HG03108 (cell line): ENCODE measurements at regions not wholly inside any gene's neighbourhood (a gene's known extent, or its start where the extent isn't known, plus 50 kb on each side); places are given as distances from the start of the nearest gene placed in this dataset.

Source experiments
- ATAC-seq: cut with Tn5 transposase; IDR thresholded peaks from one replicate; pipeline ENCODE4 v1.9.1; 2021; ENCODE audit warnings: moderate library complexity; ENCODE audit not compliant: unreplicated experiment

GRCh38 chr12:84290168-84290567 lies 622.4 kb downstream of the SLC6A15 start:
- ATAC-seq, result no peak

- no peak for ATAC-seq
Measured at GRCh38 chr12:84277986-84278385, 634.6 kb downstream of the SLC6A15 start.

- no peak for ATAC-seq
Measured at GRCh38 chr12:84276215-84276614, 636.4 kb downstream of the SLC6A15 start.

GRCh38 chr12:84272324-84272723 lies 640.3 kb downstream of the SLC6A15 start:
- no peak for ATAC-seq

GRCh38 chr12:84270470-84271140 lies 642.0 kb downstream of the SLC6A15 start:
- no peak for ATAC-seq

- ATAC-seq, result no peak
Measured at GRCh38 chr12:84247931-84248330, 664.7 kb downstream of the SLC6A15 start.

- ATAC-seq, result no peak
Measured at GRCh38 chr12:84243686-84244085, 668.9 kb downstream of the SLC6A15 start.

- no peak for ATAC-seq
Measured at GRCh38 chr12:84222841-84223240, 689.8 kb downstream of the SLC6A15 start.

GRCh38 chr12:84218406-84218805 lies 694.2 kb downstream of the SLC6A15 start:
- ATAC-seq, result no peak

- ATAC-seq, result no peak
Measured at GRCh38 chr12:84201976-84202375, 710.6 kb downstream of the SLC6A15 start.

GRCh38 chr12:84198294-84198946 lies 714.2 kb downstream of the SLC6A15 start:
- no peak for ATAC-seq

- ATAC-seq, result no peak
Measured at GRCh38 chr12:84191779-84192178, 720.8 kb downstream of the SLC6A15 start.

GRCh38 chr12:84186433-84186832 lies 726.2 kb downstream of the SLC6A15 start:
- no peak for ATAC-seq

GRCh38 chr12:84183576-84183975 lies 729.0 kb downstream of the SLC6A15 start:
- ATAC-seq, result no peak

- no peak for ATAC-seq
Measured at GRCh38 chr12:84174115-84174514, 738.5 kb downstream of the SLC6A15 start.

GRCh38 chr12:84172823-84173424 lies 739.7 kb downstream of the SLC6A15 start:
- ATAC-seq, result no peak

GRCh38 chr12:84166812-84167211 lies 745.8 kb downstream of the SLC6A15 start:
- ATAC-seq, result no peak

GRCh38 chr12:84165998-84166571 lies 746.5 kb downstream of the SLC6A15 start:
- no peak for ATAC-seq

- no peak for ATAC-seq
Measured at GRCh38 chr12:84161296-84161695, 751.3 kb downstream of the SLC6A15 start.

GRCh38 chr12:84159260-84159659 lies 753.3 kb downstream of the SLC6A15 start:
- no peak for ATAC-seq

GRCh38 chr12:84157170-84157569 lies 755.4 kb downstream of the SLC6A15 start:
- ATAC-seq, result no peak
